NT2/D1 (cell line): ENCODE measurements at regions not wholly inside any gene's neighbourhood (a gene's known extent, or its start where the extent isn't known, plus 50 kb on each side); places are given as distances from the start of the nearest gene placed in this dataset.
A peak's percentile ranks its signal among the peaks of the same experiment; 100 is the strongest.

Source experiments
- DNase-seq: peaks from one replicate; pipeline ENCODE4 v3.0.0-alpha.2; 2011; ENCODE audit warnings: low read depth, low spot score
- H3K27me3 ChIP-seq: 2 replicates; pipeline ENCODE4 v1.6.0; 2011; ENCODE audit warnings: mild to moderate bottlenecking; ENCODE audit not compliant: insufficient read length, insufficient read depth
- H3K36me3 ChIP-seq: 2 replicates; pipeline ENCODE4 v1.6.1; 2011; ENCODE audit warnings: mild to moderate bottlenecking, low read length, mixed read lengths; ENCODE audit not compliant: insufficient read depth, insufficient read length
- H3K4me1 ChIP-seq: 2 replicates; pipeline ENCODE4 v1.5.1; 2011; ENCODE audit not compliant: insufficient read depth, insufficient read length
- H3K4me3 ChIP-seq: 2 replicates; pipeline ENCODE4 v1.5.1; 2011; ENCODE audit warnings: low read depth; ENCODE audit not compliant: insufficient read length
- H3K9ac ChIP-seq: 2 replicates; pipeline ENCODE4 v1.6.0; 2011; ENCODE audit warnings: low read depth; ENCODE audit not compliant: insufficient read length
- H3K9me3 ChIP-seq: 2 replicates; pipeline ENCODE4 v1.5.1; 2011; ENCODE audit warnings: mild to moderate bottlenecking, low read length; ENCODE audit not compliant: insufficient read depth
- SUZ12 ChIP-seq: IDR thresholded peaks from 2 replicates; pipeline ENCODE4 v1.6.1; 2011; ENCODE audit not compliant: insufficient read length, insufficient read depth; ENCODE audit errors: extremely low read depth
- YY1 ChIP-seq: IDR thresholded peaks from 2 replicates; pipeline ENCODE4 v1.6.1; 2011; ENCODE audit not compliant: insufficient read length, insufficient read depth
- ZNF274 ChIP-seq: IDR thresholded peaks from 2 replicates; pipeline ENCODE4 v1.6.1; 2011; ENCODE audit warnings: mild to moderate bottlenecking, low read depth, low read length

- H3K9me3 ChIP-seq: no peaks in the 10 kb centered on the region
- no peak overlapping the region for H3K4me3 ChIP-seq
- H3K27me3 ChIP-seq: peaks cover 8% of the 10 kb centered on the region
- no peak overlapping the region for H3K9ac ChIP-seq
- H3K36me3 ChIP-seq: no peaks in the 10 kb centered on the region
- H3K4me1 ChIP-seq: no peaks in the 10 kb centered on the region
- TF ChIP-seq YY1 (no peak), SUZ12 (no peak), ZNF274 (no peak)
- no peak for DNase-seq
Observed at GRCh38 chr14:62123961-62124360, 361.7 kb downstream of the SNAPC1 start.

- no peaks in the 10 kb centered on the region for H3K36me3 ChIP-seq
Observed at GRCh38 chr14:62125793-62126192, 363.6 kb downstream of the SNAPC1 start.

GRCh38 chr14:62126879-62127478 is 364.8 kb downstream of the SNAPC1 start:
- peak; percentile 33 for DNase-seq
- H3K4me3 ChIP-seq: no peak overlapping the region

More at GRCh38 chr14:62125793-62126192, 363.6 kb downstream of the SNAPC1 start:
- H3K4me1 ChIP-seq: no peaks in the 10 kb centered on the region
- no peak for DNase-seq
- no peak overlapping the region for H3K9ac ChIP-seq
- TF ChIP-seq YY1 (no peak), SUZ12 (no peak), ZNF274 (no peak)
- no peaks in the 10 kb centered on the region for H3K9me3 ChIP-seq
- H3K27me3 ChIP-seq: no peaks in the 10 kb centered on the region
- H3K4me3 ChIP-seq: no peak overlapping the region

GRCh38 chr14:62130441-62130840 is 368.2 kb downstream of the SNAPC1 start:
- Histone ChIP-seq H3K4me3 (no peak overlapping the region), H3K9ac (no peak overlapping the region), H3K27me3 (no peaks in the 10 kb centered on the region), H3K36me3 (no peaks in the 10 kb centered on the region), H3K9me3 (no peaks in the 10 kb centered on the region), H3K4me1 (no peaks in the 10 kb centered on the region)
- no peak for DNase-seq
- no peak for TF ChIP-seq YY1
- no peak for TF ChIP-seq ZNF274
- no peak for TF ChIP-seq SUZ12

More at GRCh38 chr14:62126879-62127478, 364.8 kb downstream of the SNAPC1 start:
- Histone ChIP-seq H3K9me3 (no peaks in the 10 kb centered on the region), H3K9ac (no peak overlapping the region), H3K27me3 (no peaks in the 10 kb centered on the region), H3K4me1 (no peaks in the 10 kb centered on the region), H3K36me3 (no peaks in the 10 kb centered on the region)
- no peak for TF ChIP-seq SUZ12
- no peak for TF ChIP-seq YY1
- TF ChIP-seq ZNF274: no peak

GRCh38 chr14:62133776-62134550 is 371.7 kb downstream of the SNAPC1 start:
- no peak overlapping the region for H3K4me3 ChIP-seq
- no peak overlapping the region for H3K9ac ChIP-seq
- H3K4me1 ChIP-seq: no peaks in the 10 kb centered on the region
- no peaks in the 10 kb centered on the region for H3K27me3 ChIP-seq
- no peak for DNase-seq
- 0 out of 2 replicates have a peak, but pooled peaks cover 4% of the 10 kb centered on the region for H3K9me3 ChIP-seq
- TF ChIP-seq YY1: no peak
- TF ChIP-seq ZNF274: no peak
- no peak for TF ChIP-seq SUZ12
- no peaks in the 10 kb centered on the region for H3K36me3 ChIP-seq

- Histone ChIP-seq H3K36me3 (no peaks in the 10 kb centered on the region), H3K27me3 (no peaks in the 10 kb centered on the region), H3K9me3 (0 out of 2 replicates have a peak, but pooled peaks cover 4% of the 10 kb centered on the region), H3K4me1 (no peaks in the 10 kb centered on the region), H3K4me3 (no peak overlapping the region), H3K9ac (no peak overlapping the region)
- no peak for DNase-seq
- TF ChIP-seq ZNF274 (no peak), SUZ12 (no peak), YY1 (no peak)
Observed at GRCh38 chr14:62138593-62138992, 376.4 kb downstream of the SNAPC1 start.

GRCh38 chr14:62141139-62141538 is 378.9 kb downstream of the SNAPC1 start:
- Histone ChIP-seq H3K36me3 (no peaks in the 10 kb centered on the region), H3K9me3 (0 out of 2 replicates have a peak, but pooled peaks cover 4% of the 10 kb centered on the region), H3K9ac (no peak overlapping the region), H3K27me3 (no peaks in the 10 kb centered on the region), H3K4me3 (no peak overlapping the region), H3K4me1 (no peaks in the 10 kb centered on the region)
- DNase-seq: no peak
- TF ChIP-seq SUZ12: no peak
- no peak for TF ChIP-seq ZNF274
- no peak for TF ChIP-seq YY1
